ENCODE measurements at regions not wholly inside any gene's neighbourhood (a gene's known extent, or its start where the extent isn't known, plus 50 kb on each side); places are given as distances from the start of the nearest gene placed in this dataset.

DNA sequence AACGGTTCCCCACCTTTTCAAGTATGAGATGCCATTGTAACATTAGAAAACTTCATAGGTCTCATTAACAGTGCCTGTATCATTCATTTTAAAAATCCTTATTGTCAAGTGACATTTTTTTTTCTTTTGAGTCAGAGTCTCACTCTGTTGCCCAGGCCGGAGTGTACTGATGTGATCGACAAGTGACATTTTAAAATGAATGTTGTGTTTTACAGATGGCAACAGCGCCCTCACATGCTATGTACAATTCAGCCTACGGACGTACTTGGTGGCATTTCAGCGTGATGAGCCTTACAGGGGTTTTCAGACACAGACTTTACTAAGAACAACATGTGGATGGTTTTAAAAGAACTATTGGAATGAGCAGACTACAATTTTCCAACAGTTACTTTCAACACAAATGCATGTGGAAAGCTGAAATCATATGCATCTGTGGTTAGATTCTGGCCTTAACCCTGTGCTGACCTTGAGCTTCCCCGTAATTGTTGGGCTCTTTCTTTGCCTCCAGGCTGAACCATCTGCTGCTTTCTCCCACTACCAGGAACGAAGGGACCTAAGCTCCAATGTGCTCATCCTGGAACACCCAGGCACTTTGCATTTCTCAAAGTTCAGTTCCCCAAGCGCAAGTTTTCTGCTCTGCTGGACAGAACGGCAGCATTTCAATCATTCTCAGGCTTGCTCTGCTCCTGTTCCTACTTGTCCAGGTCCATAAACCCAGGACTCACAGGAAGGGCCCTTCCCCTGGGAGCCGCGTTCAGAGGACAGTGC is 119.9 kb upstream of the NDUFV2 start:
- peak; percentile 41 to 65 for DNase-seq (ENCODE audit: low read depth in 1 of 2, low spot score in 1 of 2)
- Histone ChIP-seq H3K4me3 (no peak overlapping the region), H3K9me3 (ENCODE audit: low read depth) (no peaks in the 10 kb centered on the region), H3K36me3 (no peaks in the 10 kb centered on the region), H3K4me1 (ENCODE audit: low read depth) (no peaks in the 10 kb centered on the region), H3K27ac (no peak overlapping the region), H3K27me3 (peaks cover 14% of the 10 kb centered on the region)
- TF ChIP-seq, protein P1, sequence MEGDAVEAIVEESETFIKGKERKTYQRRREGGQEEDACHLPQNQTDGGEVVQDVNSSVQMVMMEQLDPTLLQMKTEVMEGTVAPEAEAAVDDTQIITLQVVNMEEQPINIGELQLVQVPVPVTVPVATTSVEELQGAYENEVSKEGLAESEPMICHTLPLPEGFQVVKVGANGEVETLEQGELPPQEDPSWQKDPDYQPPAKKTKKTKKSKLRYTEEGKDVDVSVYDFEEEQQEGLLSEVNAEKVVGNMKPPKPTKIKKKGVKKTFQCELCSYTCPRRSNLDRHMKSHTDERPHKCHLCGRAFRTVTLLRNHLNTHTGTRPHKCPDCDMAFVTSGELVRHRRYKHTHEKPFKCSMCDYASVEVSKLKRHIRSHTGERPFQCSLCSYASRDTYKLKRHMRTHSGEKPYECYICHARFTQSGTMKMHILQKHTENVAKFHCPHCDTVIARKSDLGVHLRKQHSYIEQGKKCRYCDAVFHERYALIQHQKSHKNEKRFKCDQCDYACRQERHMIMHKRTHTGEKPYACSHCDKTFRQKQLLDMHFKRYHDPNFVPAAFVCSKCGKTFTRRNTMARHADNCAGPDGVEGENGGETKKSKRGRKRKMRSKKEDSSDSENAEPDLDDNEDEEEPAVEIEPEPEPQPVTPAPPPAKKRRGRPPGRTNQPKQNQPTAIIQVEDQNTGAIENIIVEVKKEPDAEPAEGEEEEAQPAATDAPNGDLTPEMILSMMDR (IDR thresholded peaks at IDR 0.05; ENCODE audit: low read depth, low read length) = peak; percentile 56

DNA sequence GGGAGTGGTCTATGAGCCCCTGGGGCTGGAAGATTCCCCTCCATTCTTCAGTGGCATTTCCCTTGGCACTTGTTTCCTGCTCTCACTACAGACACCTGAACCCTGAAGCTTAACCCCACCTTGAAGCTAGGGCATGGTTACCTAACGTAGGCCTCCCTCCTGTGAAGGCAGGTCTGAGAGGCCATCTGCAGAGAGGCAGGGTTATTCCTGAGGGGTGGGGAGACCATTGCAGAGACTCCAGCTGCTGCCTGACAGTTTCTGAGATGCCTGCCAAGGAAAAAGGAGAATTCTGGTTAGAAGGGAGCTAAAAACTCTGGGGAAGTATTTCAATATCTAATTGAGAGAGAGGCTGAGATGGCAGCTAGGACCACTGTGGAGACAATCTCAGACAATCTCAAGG is 119.3 kb upstream of the NDUFV2 start:
- Histone ChIP-seq H3K27ac (no peak overlapping the region), H3K9me3 (ENCODE audit: low read depth) (no peaks in the 10 kb centered on the region), H3K27me3 (peaks cover 16% of the 10 kb centered on the region), H3K4me1 (ENCODE audit: low read depth) (no peaks in the 10 kb centered on the region), H3K36me3 (no peaks in the 10 kb centered on the region), H3K4me3 (no peak overlapping the region)
- no peak for DNase-seq (ENCODE audit: low read depth in 1 of 2, low spot score in 1 of 2)
- TF ChIP-seq, protein P1 (IDR thresholded peaks at IDR 0.05; ENCODE audit: low read depth, low read length) = no peak

DNA sequence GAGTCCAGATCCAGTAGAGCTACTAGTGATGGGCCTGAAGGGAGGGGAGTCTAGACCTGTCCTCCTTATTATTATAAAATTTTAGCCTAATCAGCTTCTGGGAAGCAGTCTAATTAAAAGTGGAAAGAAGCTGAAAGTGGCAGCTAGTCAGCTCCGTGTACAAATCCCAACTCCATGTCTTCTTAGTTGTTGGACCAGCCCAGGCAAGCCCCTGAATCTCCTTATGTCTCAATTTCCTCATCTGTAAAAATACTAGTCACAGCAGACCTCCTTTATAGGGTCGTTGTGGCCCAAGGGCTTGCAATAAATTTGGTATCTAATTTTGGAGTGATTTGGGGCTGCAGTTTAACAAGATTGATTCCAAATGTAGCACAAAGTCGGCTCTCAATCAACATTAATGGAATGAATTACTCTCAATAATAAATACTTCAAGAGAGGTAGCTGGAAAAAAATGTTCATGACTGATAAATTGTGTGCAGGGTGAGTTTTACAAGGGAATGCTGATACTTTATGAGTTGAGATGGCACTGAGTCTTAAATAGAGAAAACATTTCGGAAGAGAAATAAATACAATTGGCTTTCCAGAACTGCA is 118.3 kb upstream of the NDUFV2 start:
- no peaks in the 10 kb centered on the region for H3K4me1 ChIP-seq (ENCODE audit: low read depth)
- H3K27me3 ChIP-seq = peaks cover 16% of the 10 kb centered on the region
- no peak overlapping the region for H3K27ac ChIP-seq
- no peak for DNase-seq (ENCODE audit: low read depth in 1 of 2, low spot score in 1 of 2)
- H3K9me3 ChIP-seq (ENCODE audit: low read depth) = no peaks in the 10 kb centered on the region
- TF ChIP-seq, protein P1 (IDR thresholded peaks at IDR 0.05; ENCODE audit: low read depth, low read length) = no peak
- H3K4me3 ChIP-seq = no peak overlapping the region
- H3K36me3 ChIP-seq = no peaks in the 10 kb centered on the region

DNA sequence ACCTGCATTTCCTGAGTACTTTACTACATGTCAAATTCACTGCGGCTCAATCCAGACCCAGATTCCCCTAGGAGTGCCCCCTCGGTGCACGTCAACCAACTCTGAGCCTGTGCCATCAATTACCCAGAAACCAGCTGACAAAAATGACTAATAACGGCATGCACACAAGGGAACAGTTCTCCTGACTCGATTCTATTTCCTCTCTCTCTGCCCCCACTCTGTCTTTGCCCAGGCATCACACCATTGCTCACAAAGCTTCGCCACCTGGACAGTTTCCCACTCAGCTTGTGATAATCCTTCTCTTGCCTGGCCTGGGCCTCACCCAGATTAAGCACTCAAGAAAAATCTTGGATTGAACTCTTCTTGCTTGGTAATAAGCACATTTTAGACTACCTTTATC is 115.3 kb upstream of the NDUFV2 start:
- no peaks in the 10 kb centered on the region for H3K9me3 ChIP-seq (ENCODE audit: low read depth)
- H3K27me3 ChIP-seq = peaks cover 22% of the 10 kb centered on the region
- no peaks in the 10 kb centered on the region for H3K36me3 ChIP-seq
- TF ChIP-seq, protein P1 (IDR thresholded peaks at IDR 0.05; ENCODE audit: low read depth, low read length) = no peak
- peak in 1 of 2 donors; percentile 21 for DNase-seq (ENCODE audit: low read depth in 1 of 2, low spot score in 1 of 2)
- no peaks in the 10 kb centered on the region for H3K4me1 ChIP-seq (ENCODE audit: low read depth)
- H3K4me3 ChIP-seq = no peak overlapping the region
- H3K27ac ChIP-seq = no peak overlapping the region

DNA sequence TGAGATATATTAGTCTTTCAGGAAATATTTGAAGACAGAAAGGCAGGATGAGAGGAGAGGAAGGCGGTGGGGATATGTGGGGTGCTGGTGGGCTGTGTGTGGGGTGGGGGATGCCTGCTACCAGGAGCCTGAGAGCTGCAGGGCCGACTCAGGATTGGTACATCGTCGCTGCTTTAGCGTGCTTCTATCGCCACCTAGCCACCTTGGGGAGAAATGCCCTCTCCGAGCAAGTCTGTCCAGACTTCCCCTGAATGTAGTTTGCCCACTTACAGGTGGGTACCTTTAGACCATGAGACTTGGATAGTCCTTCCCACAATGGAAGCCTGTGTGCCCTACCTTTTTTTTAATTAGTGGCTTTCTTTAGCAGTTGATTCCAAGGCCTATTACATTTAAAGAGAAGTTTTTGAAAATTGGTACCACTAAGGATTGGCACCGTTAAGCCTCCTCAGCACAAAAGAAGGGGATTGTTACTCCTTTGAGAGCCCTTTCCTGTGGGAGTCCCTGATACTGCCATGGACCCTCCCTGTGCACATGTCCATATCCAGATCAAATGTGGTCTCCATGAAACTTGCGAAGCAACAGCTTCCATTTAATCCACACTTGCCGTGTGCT is 114.1 kb upstream of the NDUFV2 start:
- H3K4me1 ChIP-seq (ENCODE audit: low read depth) = no peaks in the 10 kb centered on the region
- H3K9me3 ChIP-seq (ENCODE audit: low read depth) = no peaks in the 10 kb centered on the region
- H3K27ac ChIP-seq = no peak overlapping the region
- no peaks in the 10 kb centered on the region for H3K36me3 ChIP-seq
- H3K4me3 ChIP-seq = no peak overlapping the region
- TF ChIP-seq, protein P1 (IDR thresholded peaks at IDR 0.05; ENCODE audit: low read depth, low read length) = peak; percentile 93
- peaks cover 22% of the 10 kb centered on the region for H3K27me3 ChIP-seq
- peak; percentile 72 to 73 for DNase-seq (ENCODE audit: low read depth in 1 of 2, low spot score in 1 of 2)
